ENCODE measurements at regions not wholly inside any gene's neighbourhood (a gene's known extent, or its start where the extent isn't known, plus 50 kb on each side); places are given as distances from the start of the nearest gene placed in this dataset.

DNA sequence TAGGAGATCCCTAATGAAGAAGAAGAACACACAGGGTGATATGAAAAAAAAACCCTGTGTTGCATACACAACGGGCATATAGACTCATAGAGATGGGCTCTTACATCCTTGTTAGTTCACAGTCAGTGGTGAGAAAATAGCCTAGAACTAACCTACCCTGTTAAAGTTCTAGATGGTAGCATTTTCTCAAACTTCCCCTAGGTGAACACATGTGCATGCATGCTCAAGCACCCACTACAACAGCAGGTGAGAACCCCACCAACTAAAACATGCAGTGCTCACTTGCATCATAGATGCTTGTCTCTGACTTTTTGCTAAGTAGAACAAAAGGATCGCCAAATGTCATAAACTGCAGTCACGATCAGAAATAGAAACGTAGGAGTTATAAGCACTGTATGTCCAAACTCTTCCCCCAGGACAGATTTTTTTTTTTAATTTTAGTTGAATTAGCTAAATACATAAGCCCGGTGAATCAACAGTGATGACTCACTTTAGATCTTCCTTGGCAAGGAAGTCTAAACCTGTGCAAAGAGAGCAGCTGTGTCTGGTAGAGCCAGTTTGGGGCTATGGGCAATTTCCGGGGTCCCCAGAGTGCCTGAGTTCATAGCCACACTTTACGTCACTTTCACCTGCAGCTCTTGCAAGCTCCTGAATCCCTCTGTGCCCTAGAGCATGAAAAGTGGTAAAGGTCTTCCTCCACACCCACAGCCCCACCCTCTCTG, 96.2 kb upstream of the SEMA6D start:
- DNase-seq (ENCODE audit: low read depth): peak; percentile 1

DNA sequence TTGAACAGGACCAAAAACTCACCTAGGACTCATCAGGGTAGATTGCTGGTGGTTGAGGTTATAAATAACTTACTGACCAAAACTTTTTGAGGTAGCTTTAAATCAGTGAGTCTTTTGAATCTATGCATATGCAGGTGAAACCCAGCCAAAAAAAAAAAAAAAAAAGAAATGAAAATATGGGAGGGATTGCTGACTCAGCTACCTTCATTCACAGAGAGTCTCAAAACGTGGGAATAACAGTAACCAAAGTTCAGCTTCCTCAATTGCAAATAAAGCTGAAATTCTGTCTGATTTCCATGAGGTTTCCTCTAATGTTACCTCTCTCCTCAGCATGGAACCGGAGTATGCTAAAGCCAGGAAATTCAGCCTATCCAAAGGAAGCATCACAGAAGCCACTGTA, 95.2 kb upstream of the SEMA6D start:
- no peak for DNase-seq (ENCODE audit: low read depth)

DNA sequence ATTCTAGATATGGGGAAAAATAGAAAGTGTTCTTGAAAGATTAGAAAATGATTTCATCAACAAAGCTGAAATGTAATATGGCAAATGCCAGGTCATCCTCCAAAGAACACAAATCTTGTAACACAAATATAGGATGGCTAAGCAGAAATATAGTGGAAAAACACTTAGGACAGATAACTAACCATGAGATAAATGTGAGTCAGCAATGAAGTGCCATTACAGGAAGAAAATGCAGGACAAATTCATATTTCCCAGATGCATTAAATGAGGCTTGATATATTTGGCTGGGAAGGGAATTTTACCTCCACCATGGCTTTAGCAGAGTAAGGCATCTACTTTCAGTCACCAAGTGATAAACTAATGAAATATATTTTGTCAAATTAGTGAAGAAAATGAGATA, 92.8 kb upstream of the SEMA6D start:
- DNase-seq (ENCODE audit: low read depth): no peak

DNA sequence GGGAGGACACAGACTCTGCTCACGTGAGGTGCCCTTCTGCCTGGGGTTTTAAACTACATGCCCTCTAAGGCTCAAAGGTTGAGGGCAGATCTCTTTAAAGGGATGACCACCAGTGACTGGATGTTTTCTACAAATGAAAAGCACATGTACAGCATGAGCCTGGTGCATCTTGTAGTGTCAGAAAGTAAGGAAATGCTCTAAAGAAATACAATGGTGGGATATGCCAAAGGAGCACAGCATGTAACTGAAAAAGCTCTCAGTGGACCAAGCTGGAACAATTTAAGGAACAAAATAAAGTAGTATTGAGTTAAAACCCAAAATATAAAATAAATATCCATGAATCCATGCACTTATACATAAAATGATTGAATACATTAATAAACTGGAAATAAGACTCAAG, 78.3 kb upstream of the SEMA6D start:
- no peak for DNase-seq (ENCODE audit: low read depth)

DNA sequence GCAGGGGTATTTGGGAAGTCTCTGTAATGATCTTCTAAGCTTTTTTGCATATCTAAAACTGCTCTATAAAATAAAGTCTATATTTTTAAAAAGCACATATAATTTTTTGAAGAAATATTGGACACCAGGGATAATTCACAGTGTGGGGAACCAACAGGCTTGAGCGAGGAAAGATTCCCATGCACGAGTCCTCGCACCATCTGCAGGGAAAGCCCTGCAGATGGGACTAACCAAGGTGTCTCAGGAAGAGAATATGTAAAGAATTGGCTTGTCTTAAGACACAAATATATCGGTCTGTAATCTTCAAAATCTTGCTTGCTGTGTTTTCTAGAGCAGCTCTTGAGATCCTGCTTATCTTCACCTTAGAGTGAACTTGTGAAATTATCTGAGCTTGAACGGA, 77.2 kb upstream of the SEMA6D start:
- no peak for DNase-seq (ENCODE audit: low read depth)

DNA sequence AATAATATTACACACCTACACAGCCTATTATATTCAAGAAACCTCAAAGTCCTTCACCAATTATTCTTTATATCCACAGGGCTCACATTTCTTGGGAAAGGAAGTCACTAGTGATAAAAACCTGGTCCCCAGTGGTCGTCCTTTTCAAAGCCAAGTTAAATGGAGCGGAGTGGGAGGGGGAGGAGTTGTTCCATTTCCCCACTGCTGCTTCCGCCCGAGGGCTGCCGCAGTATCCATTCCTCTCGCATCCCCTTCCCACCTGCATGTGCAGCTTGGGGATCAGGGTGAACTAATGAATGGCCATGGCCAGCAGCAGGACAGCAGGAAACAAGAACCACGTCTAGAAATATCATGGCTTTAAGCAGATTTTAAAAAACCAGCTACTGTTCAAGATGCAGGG, 76.4 kb upstream of the SEMA6D start:
- no peak for DNase-seq (ENCODE audit: low read depth)

DNA sequence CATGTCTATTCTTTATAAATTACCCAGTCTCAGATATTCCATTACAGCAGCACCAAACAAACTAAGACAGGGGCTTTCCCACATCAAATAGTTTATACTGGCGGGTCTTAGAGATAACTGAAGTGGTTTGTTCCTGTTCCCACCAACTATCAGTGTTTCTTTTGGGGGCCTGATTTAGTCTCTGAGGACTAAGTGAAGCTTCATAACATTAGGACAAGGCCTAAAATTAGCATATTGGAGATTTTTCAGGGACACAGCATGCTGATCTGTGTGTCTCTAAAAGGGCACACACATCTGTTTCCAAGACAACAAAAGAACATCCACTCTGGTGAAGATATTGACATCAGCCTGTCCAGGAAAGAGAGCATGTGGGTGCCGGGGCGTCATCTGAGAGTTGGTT, 72.6 kb upstream of the SEMA6D start:
- DNase-seq (ENCODE audit: low read depth): no peak

DNA sequence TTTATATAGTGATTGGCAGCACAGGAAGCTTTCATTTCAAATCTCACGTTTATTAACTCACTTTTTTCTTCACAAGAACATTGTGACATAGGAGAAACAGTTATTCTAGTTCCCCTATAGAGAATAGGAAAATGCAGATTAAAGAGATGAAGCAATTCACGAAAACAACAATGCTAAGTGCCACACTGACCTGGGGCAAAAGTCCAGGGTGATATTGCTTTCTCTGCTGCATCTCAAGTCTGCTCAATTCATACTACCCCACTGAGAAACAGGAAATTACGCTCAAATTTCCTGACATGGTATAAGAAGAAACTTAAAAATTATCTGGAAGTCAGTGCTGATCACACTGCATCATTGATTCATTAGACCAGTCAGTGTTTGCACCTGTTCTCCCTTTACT, 66.7 kb upstream of the SEMA6D start:
- DNase-seq (ENCODE audit: low read depth): no peak

DNA sequence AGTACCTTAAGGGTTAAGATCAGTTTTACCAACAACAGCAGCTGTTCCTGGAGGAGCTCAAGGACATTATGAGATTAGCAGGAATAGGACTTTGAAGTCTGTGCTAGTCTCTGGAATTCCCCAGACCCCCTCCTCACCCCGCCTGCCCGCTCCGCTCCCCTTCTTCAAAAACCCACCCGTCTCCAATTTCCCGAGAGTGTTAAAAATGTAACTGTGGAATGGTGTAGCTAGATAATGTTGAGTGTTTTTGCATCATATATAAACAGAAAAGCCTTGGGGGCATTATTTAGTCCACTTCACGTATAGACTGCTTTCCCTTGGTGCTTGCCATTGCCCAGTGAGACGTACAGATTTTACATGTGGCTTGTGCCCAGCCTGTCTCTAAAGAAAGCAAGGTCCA, 65.0 kb upstream of the SEMA6D start:
- DNase-seq (ENCODE audit: low read depth): no peak

DNA sequence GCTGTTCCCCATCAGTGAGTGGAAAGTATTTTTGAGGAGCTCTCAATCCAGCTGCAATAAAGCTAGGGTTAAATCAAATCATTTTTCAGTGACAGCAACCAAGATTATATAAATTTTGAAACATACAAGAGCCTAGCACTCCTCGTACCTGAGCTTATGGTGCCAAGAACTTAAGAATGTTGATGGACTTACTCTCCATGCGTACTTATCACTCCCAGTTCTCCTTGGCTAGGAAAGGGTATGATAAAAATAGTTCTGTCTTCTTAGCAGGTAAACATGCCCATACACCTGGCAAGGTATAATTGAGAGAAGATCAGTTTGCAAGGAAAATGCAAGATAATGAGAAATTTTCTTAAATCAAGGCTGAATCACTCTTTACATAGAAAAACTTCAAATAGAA, 64.5 kb upstream of the SEMA6D start:
- DNase-seq (ENCODE audit: low read depth): no peak

DNA sequence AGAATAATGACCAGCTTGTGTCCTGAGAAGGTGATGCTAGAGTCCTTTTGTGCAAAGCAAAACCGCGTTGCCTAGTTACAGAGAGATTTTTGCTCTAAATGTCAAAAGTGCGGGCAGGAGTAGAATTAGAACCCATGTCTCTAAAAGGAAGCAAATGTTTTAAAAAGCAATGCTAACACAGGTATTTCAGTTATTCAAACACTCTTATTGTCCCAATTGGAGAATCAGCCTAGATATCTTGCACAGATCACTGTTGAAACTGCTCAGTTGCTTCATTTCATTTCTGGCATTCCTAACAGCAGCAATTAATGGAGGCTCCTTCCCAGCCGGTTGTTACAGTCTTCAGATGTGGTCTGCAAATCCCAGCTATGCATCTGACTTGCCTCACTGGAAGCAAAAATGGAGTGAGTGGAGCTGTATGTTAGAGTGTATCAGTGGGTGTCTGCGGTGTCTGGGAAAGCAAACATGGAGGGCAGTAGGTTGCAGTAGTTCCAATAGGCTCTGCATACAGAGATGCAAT, 55.6 kb upstream of the SEMA6D start:
- DNase-seq (ENCODE audit: low read depth): peak; percentile 37

DNA sequence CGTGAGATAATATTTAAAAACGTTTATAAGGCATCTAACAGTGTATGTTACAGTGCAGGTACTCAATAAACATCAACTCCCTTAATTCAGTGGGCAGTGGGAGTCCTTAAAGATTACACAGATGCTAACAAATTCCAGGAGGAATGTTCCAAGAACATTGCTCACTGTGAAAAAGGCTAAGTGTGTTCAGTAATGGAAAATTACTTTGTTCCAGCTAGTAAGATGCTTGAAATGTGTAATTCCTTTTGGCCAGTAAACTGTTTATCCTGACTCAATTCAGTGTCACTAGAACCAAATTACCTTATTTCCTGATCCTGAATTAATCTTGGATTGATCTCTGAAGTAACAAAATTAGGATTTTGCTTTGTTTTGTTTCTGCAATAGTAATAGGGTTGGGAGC, 54.2 kb upstream of the SEMA6D start:
- DNase-seq (ENCODE audit: low read depth): no peak

All from amniotic epithelial cell (primary cell).